ENCODE measurements at regions not wholly inside any gene's neighbourhood (a gene's known extent, or its start where the extent isn't known, plus 50 kb on each side); places are given as distances from the start of the nearest gene placed in this dataset.

- TF ChIP-seq CTCF (IDR thresholded peaks at IDR 0.05) (peak in 5 of 7 experiments; percentile 14 to 67 (median 54)), POLR2A (IDR thresholded peaks at IDR 0.05) (no peak), EP300 (IDR thresholded peaks at IDR 0.05) (no peak), POLR2AphosphoS5 (IDR thresholded peaks at IDR 0.05) (no peak)
Observed at GRCh38 chr20:52312132-52312729, 120.7 kb upstream of the ZFP64 start.
